ENCODE measurements at regions not wholly inside any gene's neighbourhood (a gene's known extent, or its start where the extent isn't known, plus 50 kb on each side); places are given as distances from the start of the nearest gene placed in this dataset.

GRCh38 chr10:108031505-108031904 lies 867.0 kb upstream of the SORCS1 start:
- H3K27me3 ChIP-seq (ENCODE audit: insufficient read depth, low read length, poor library complexity, severe bottlenecking), result no peaks in the 10 kb centered on the region
- H3K36me3 ChIP-seq (ENCODE audit: insufficient read depth, low read length), result no peaks in the 10 kb centered on the region
- H3F3A ChIP-seq (ENCODE audit: low read depth), result no peaks in the 10 kb centered on the region
- no peak overlapping the region for H2AFZ ChIP-seq (ENCODE audit: low read length)
- no peaks in the 10 kb centered on the region; the same call in 1 of the 2 replicates for H3K9me2 ChIP-seq (replicated peaks; ENCODE audit: low read depth, low read length)
- no peaks in the 10 kb centered on the region for H3K79me2 ChIP-seq (ENCODE audit: insufficient read depth, low read length)
- H3K4me2 ChIP-seq (ENCODE audit: low read depth, low read length, poor library complexity, severe bottlenecking), result no peak overlapping the region
- no peak overlapping the region for H3K9ac ChIP-seq (ENCODE audit: low read depth, low read length, poor library complexity, severe bottlenecking)
- no peaks in the 10 kb centered on the region for H4K20me1 ChIP-seq (ENCODE audit: insufficient read depth, low read length, poor library complexity, severe bottlenecking)
- no peak overlapping the region for H3K4me3 ChIP-seq (ENCODE audit: low read length, poor library complexity, severe bottlenecking)
- no peaks in the 10 kb centered on the region for H3K9me3 ChIP-seq (ENCODE audit: insufficient read depth, low read depth, low read length)
- TF ChIP-seq CTCF (conservative IDR thresholded peaks at IDR 0.05; ENCODE audit: low read length) (no peak), EZH2phosphoT487 (IDR thresholded peaks at IDR 0.05; ENCODE audit: borderline replicate concordance) (no peak)
- H3K4me1 ChIP-seq (ENCODE audit: insufficient read depth, low read length, poor library complexity, severe bottlenecking), result no peaks in the 10 kb centered on the region

GRCh38 chr10:108014902-108015177 lies 850.3 kb upstream of the SORCS1 start:
- H3K9me3 ChIP-seq (ENCODE audit: insufficient read depth, low read depth, low read length), result no peaks in the 10 kb centered on the region
- no peak overlapping the region for H3K4me2 ChIP-seq (ENCODE audit: low read depth, low read length, poor library complexity, severe bottlenecking)

GRCh38 chr10:108014145-108014901 lies 849.8 kb upstream of the SORCS1 start:
- Histone ChIP-seq H3K9me2 (replicated peaks; ENCODE audit: low read depth, low read length) (no peaks in the 10 kb centered on the region), H3K4me1 (ENCODE audit: insufficient read depth, low read length, poor library complexity, severe bottlenecking) (no peaks in the 10 kb centered on the region), H2AFZ (ENCODE audit: low read length) (no peak overlapping the region), H3K4me2 (ENCODE audit: low read depth, low read length, poor library complexity, severe bottlenecking) (no peak overlapping the region), H3K4me3 (ENCODE audit: low read length, poor library complexity, severe bottlenecking) (no peak overlapping the region), H3K27me3 (ENCODE audit: insufficient read depth, low read length, poor library complexity, severe bottlenecking) (no peaks in the 10 kb centered on the region), H3F3A (ENCODE audit: low read depth) (no peaks in the 10 kb centered on the region), H4K20me1 (ENCODE audit: insufficient read depth, low read length, poor library complexity, severe bottlenecking) (no peaks in the 10 kb centered on the region), H3K36me3 (ENCODE audit: insufficient read depth, low read length) (no peaks in the 10 kb centered on the region), H3K9me3 (ENCODE audit: insufficient read depth, low read depth, low read length) (no peaks in the 10 kb centered on the region), H3K9ac (ENCODE audit: low read depth, low read length, poor library complexity, severe bottlenecking) (no peak overlapping the region), H3K79me2 (ENCODE audit: insufficient read depth, low read length) (no peaks in the 10 kb centered on the region)
- TF ChIP-seq EZH2phosphoT487 (IDR thresholded peaks at IDR 0.05; ENCODE audit: borderline replicate concordance) (no peak), CTCF (conservative IDR thresholded peaks at IDR 0.05; ENCODE audit: low read length) (no peak)

More at GRCh38 chr10:108014902-108015177, 850.3 kb upstream of the SORCS1 start:
- Histone ChIP-seq H3K4me1 (ENCODE audit: insufficient read depth, low read length, poor library complexity, severe bottlenecking) (no peaks in the 10 kb centered on the region), H3F3A (ENCODE audit: low read depth) (no peaks in the 10 kb centered on the region), H2AFZ (ENCODE audit: low read length) (no peak overlapping the region), H3K36me3 (ENCODE audit: insufficient read depth, low read length) (no peaks in the 10 kb centered on the region), H3K4me3 (ENCODE audit: low read length, poor library complexity, severe bottlenecking) (no peak overlapping the region), H3K27me3 (ENCODE audit: insufficient read depth, low read length, poor library complexity, severe bottlenecking) (no peaks in the 10 kb centered on the region), H3K79me2 (ENCODE audit: insufficient read depth, low read length) (no peaks in the 10 kb centered on the region), H4K20me1 (ENCODE audit: insufficient read depth, low read length, poor library complexity, severe bottlenecking) (no peaks in the 10 kb centered on the region), H3K9me2 (replicated peaks; ENCODE audit: low read depth, low read length) (no peaks in the 10 kb centered on the region), H3K9ac (ENCODE audit: low read depth, low read length, poor library complexity, severe bottlenecking) (no peak overlapping the region)
- TF ChIP-seq EZH2phosphoT487 (IDR thresholded peaks at IDR 0.05; ENCODE audit: borderline replicate concordance), result no peak
- no peak for TF ChIP-seq CTCF (conservative IDR thresholded peaks at IDR 0.05; ENCODE audit: low read length)

All from Loucy (cell line).